H1 (cell line): ENCODE measurements at regions not wholly inside any gene's neighbourhood (a gene's known extent, or its start where the extent isn't known, plus 50 kb on each side); places are given as distances from the start of the nearest gene placed in this dataset.

ENCODE experiments used
- CTCF ChIA-PET: fragments of 300-600 bp; sonication (Branson Sonifier 250); formaldehyde crosslinking; loops from one replicate; lab custom pipeline; 2021; ENCODE audit not compliant: partially characterized antibody; lab: Charles Lee
- POLR2A ChIA-PET: fragments of 300-600 bp; sonication (Branson Sonifier 250); formaldehyde crosslinking; loops from one replicate; lab custom pipeline; 2021; ENCODE audit warnings: inconsistent platforms; ENCODE audit not compliant: partially characterized antibody; lab: Charles Lee
- DNase-seq, 2 experiments: peaks; one replicate each; pipeline versions ENCODE4 v3.0.0 to v3.0.0-alpha.2; 2010 to 2022; ENCODE audit warnings: low spot score in 2 of 2, low read depth in 1 of 2, mixed read lengths in 1 of 2
- FAIRE-seq: peaks from 2 replicates; lab custom pipeline; 2011; peaks lifted over from hg19 to GRCh38; lab: Jason Lieb, UNC
- H2AFZ ChIP-seq: 2 replicates; pipeline ENCODE4 v1.8.1; 2012; ENCODE audit warnings: low read length, inconsistent platforms
- H2AK5ac ChIP-seq: 2 replicates; pipeline ENCODE4 v1.6.1; 2013; ENCODE audit warnings: low read depth, low read length
- H2BK120ac ChIP-seq: replicated peaks from 2 replicates; pipeline ENCODE3; 2013; ENCODE audit warnings: low read depth, low read length, inconsistent platforms
- H2BK12ac ChIP-seq: 2 replicates; pipeline ENCODE4 v1.6.1; 2013; ENCODE audit warnings: low read depth, low read length
- H2BK15ac ChIP-seq: 2 replicates; pipeline ENCODE4 v1.6.1; 2013; ENCODE audit warnings: low read length
- H2BK20ac ChIP-seq: 2 replicates; pipeline ENCODE4 v1.6.1; 2013; ENCODE audit warnings: low read length
- H2BK5ac ChIP-seq: 2 replicates; pipeline ENCODE4 v1.6.1; 2013; ENCODE audit warnings: low read depth, low read length
- H3K14ac ChIP-seq: 2 replicates; pipeline ENCODE4 v1.6.1; 2013; ENCODE audit warnings: inconsistent platforms; ENCODE audit not compliant: insufficient read length
- H3K18ac ChIP-seq: 2 replicates; pipeline ENCODE4 v1.6.1; 2013; ENCODE audit warnings: low read length; ENCODE audit errors: extremely low read depth
- H3K23ac ChIP-seq: 2 replicates; pipeline ENCODE4 v1.6.1; 2013; ENCODE audit warnings: inconsistent platforms; ENCODE audit not compliant: insufficient read length
- H3K23me2 ChIP-seq: 2 replicates; pipeline ENCODE4 v1.6.1; 2013; ENCODE audit warnings: low read depth, low read length
- H3K27ac ChIP-seq: 2 replicates; pipeline ENCODE4 v1.6.1; 2011; ENCODE audit warnings: low read depth, low read length, inconsistent platforms
- H3K27me3 ChIP-seq, 4 experiments: replicated peaks in 1 of 4; 1 replicate in 1 of 4; 2 replicates in 3 of 4; pipeline versions ENCODE4 v1.6.1 to v1.8.1; 2011 to 2013; ENCODE audit warnings: low read length in 3 of 4, mild to moderate bottlenecking in 3 of 4, inconsistent platforms in 2 of 4, mixed read lengths in 2 of 4, moderate library complexity in 1 of 4; ENCODE audit not compliant: control insufficient read depth in 3 of 4, insufficient read depth in 3 of 4; ENCODE audit errors: extremely low read depth in 1 of 4
- H3K36me3 ChIP-seq, 4 experiments: 2 replicates each; pipeline versions ENCODE4 v1.6.1 to v1.8.1; 2011 to 2013; ENCODE audit warnings: mild to moderate bottlenecking in 4 of 4, low read length in 3 of 4, moderate library complexity in 2 of 4, control low read depth in 1 of 4, inconsistent platforms in 1 of 4; ENCODE audit not compliant: insufficient read depth in 4 of 4, control insufficient read depth in 2 of 4
- H3K4ac ChIP-seq: replicated peaks from 2 replicates; pipeline ENCODE3; 2013; ENCODE audit warnings: low read length, low read depth, mixed read lengths, inconsistent platforms; ENCODE audit not compliant: insufficient read length
- H3K4me1 ChIP-seq, 4 experiments: replicated peaks in 1 of 4; 1 replicate in 1 of 4; 2 replicates in 3 of 4; pipeline versions ENCODE4 v1.6.1 to v1.8.1; 2011 to 2013; ENCODE audit warnings: low read length in 3 of 4, inconsistent platforms in 2 of 4, mixed read lengths in 1 of 4; ENCODE audit not compliant: insufficient read depth in 4 of 4, control insufficient read depth in 3 of 4
- H3K4me2 ChIP-seq, 2 experiments: 2 replicates each; pipeline versions ENCODE4 v1.6.1 to v1.8.1; 2011 to 2013; ENCODE audit warnings: low read depth in 2 of 2, low read length in 2 of 2, control low read depth in 1 of 2, inconsistent platforms in 1 of 2, mild to moderate bottlenecking in 1 of 2; ENCODE audit not compliant: insufficient read depth in 1 of 2
- H3K4me3 ChIP-seq, 4 experiments: fragments of 200-600, 300-600 bp in 1 of 4; sonication (generic), shearing (Covaris generic), sonication (Bioruptor Twin) in 1 of 4; 2 replicates each; pipeline versions ENCODE4 v1.5.1 to v1.8.1; 2011 to 2016; ENCODE audit warnings: low read length in 4 of 4, low read depth in 3 of 4, control low read depth in 2 of 4, inconsistent platforms in 2 of 4, mild to moderate bottlenecking in 2 of 4, mixed read lengths in 1 of 4, moderate library complexity in 1 of 4; ENCODE audit not compliant: insufficient read depth in 2 of 4; ENCODE audit errors: extremely low read depth in 1 of 4
- H3K56ac ChIP-seq: replicated peaks from 2 replicates; pipeline ENCODE3; 2013; ENCODE audit warnings: low read depth, mild to moderate bottlenecking, mixed read lengths, low read length, inconsistent platforms; ENCODE audit not compliant: insufficient read length
- H3K79me1 ChIP-seq: 2 replicates; pipeline ENCODE4 v1.6.1; 2013; ENCODE audit warnings: low read depth, low read length, control low read depth
- H3K79me2 ChIP-seq, 2 experiments: 2 replicates each; pipeline versions ENCODE4 v1.6.1 to v1.8.1; 2012 to 2013; ENCODE audit warnings: low read length in 2 of 2, mild to moderate bottlenecking in 2 of 2, inconsistent platforms in 1 of 2; ENCODE audit not compliant: insufficient read depth in 2 of 2, control insufficient read depth in 1 of 2
- H3K9ac ChIP-seq, 4 experiments: replicated peaks in 1 of 4; 1 replicate in 1 of 4; 2 replicates in 3 of 4; pipeline versions ENCODE4 v1.6.1 to v1.8.1; 2011 to 2013; ENCODE audit warnings: low read depth in 3 of 4, low read length in 3 of 4, control low read depth in 2 of 4, mild to moderate bottlenecking in 2 of 4, moderate library complexity in 2 of 4, inconsistent platforms in 1 of 4; ENCODE audit errors: extremely low read depth in 1 of 4
- H3K9me3 ChIP-seq, 2 experiments: 2 replicates each; pipeline versions ENCODE4 v1.6.1 to v1.8.1; 2012 to 2013; ENCODE audit warnings: mild to moderate bottlenecking in 2 of 2, moderate library complexity in 2 of 2, control low read depth in 1 of 2, inconsistent platforms in 1 of 2, low read depth in 1 of 2, low read length in 1 of 2, mixed read lengths in 1 of 2; ENCODE audit not compliant: insufficient read depth in 2 of 2
- H4K20me1 ChIP-seq, 2 experiments: replicated peaks in 1 of 2; 2 replicates each; pipeline versions ENCODE3 to v1.8.1; 2011 to 2013; ENCODE audit warnings: inconsistent platforms in 2 of 2, low read length in 2 of 2, mild to moderate bottlenecking in 1 of 2; ENCODE audit not compliant: insufficient read depth in 2 of 2, control insufficient read depth in 1 of 2
- H4K5ac ChIP-seq: 2 replicates; pipeline ENCODE4 v1.6.1; 2013; ENCODE audit warnings: low read length, low read depth, mixed read lengths, inconsistent platforms; ENCODE audit not compliant: insufficient read length
- H4K8ac ChIP-seq: 2 replicates; pipeline ENCODE4 v1.8.0; 2013; ENCODE audit warnings: mild to moderate bottlenecking, moderate library complexity, low read length, inconsistent platforms; ENCODE audit not compliant: insufficient read depth; ENCODE audit errors: extremely low read depth
- H4K91ac ChIP-seq: replicated peaks from 2 replicates; pipeline ENCODE3; 2013; ENCODE audit warnings: low read length, mixed read lengths, inconsistent platforms; ENCODE audit not compliant: insufficient read length
- NRF1 ChIP-seq: IDR thresholded peaks from 2 replicates; pipeline ENCODE4 v1.6.1; 2011; ENCODE audit warnings: mild to moderate bottlenecking, low read depth, low read length, improper control_type of control experiment
- WGBS, 2 experiments: shearing (Covaris generic) in 1 of 2; methylation state at CpG; one replicate each; pipeline versions ENCODE4 v1.1.6 to v1.1.7; 2013 to 2015; ENCODE audit warnings: low lambda C conversion rate in 2 of 2, mixed read lengths in 2 of 2, inconsistent platforms in 1 of 2, low coverage in 1 of 2, missing lambda C conversion rate in 1 of 2; ENCODE audit not compliant: insufficient replicate concordance in 2 of 2, insufficient coverage in 1 of 2, insufficient read length in 1 of 2; ENCODE audit errors: extremely low coverage in 1 of 2, missing lambda C conversion rate in 1 of 2; 5-methylcytosine and 5-hydroxymethylcytosine counted together

- CTCF ChIA-PET = interaction anchor here (0.6 to 2.9 kb wide), 4 partner anchors 14 to 304 kb away, joined by 3 to 8 read pairs (median 4); no protein-coding TSS in a partner anchor
- no peak for TF ChIP-seq NRF1
These were observed 84.4 kb upstream of the SCAF8 start for GRCh38 chr6:154648888-154649205.

More at GRCh38 chr6:154648888-154649205, 84.4 kb upstream of the SCAF8 start:
- 89% methylated on average over 7 of the region's 7 CpGs; no CpG with 5 or more reads in 1 of the 2 experiments for WGBS, 2 experiments
- H4K5ac ChIP-seq = no peak overlapping the region
- H3K4me2 ChIP-seq = no peak overlapping the region
- no peak overlapping the region for H2AFZ ChIP-seq
- no peak overlapping the region for H3K14ac ChIP-seq
- FAIRE-seq (no peak), DNase-seq (no peak)
- H3K23me2 ChIP-seq = no peaks in the 10 kb centered on the region
- no peaks in the 10 kb centered on the region for H3K27me3 ChIP-seq
- no peak overlapping the region for H4K8ac ChIP-seq
- H3K9ac ChIP-seq = no peak overlapping the region
- H4K20me1 ChIP-seq = no peaks in the 10 kb centered on the region
- H2BK20ac ChIP-seq = no peak overlapping the region
- no peak overlapping the region for H2AK5ac ChIP-seq
- H3K79me1 ChIP-seq = no peaks in the 10 kb centered on the region
- POLR2A ChIA-PET = no interaction called here
- H3K9me3 ChIP-seq = no peaks in the 10 kb centered on the region
- no peak overlapping the region for H3K4me3 ChIP-seq
- no peak overlapping the region for H3K4ac ChIP-seq
- no peak overlapping the region for H3K23ac ChIP-seq
- H3K36me3 ChIP-seq = no peaks in the 10 kb centered on the region
- H2BK120ac ChIP-seq = no peak overlapping the region
- H3K27ac ChIP-seq = no peak overlapping the region
- no peak overlapping the region for H2BK5ac ChIP-seq
- H3K79me2 ChIP-seq = no peaks in the 10 kb centered on the region
- no peaks in the 10 kb centered on the region for H3K4me1 ChIP-seq
- H3K18ac ChIP-seq = no peak overlapping the region
- no peak overlapping the region for H3K56ac ChIP-seq
- H4K91ac ChIP-seq = no peak overlapping the region
- no peak overlapping the region for H2BK15ac ChIP-seq
- no peak overlapping the region for H2BK12ac ChIP-seq
